Mesenchymal stem cell (in vitro differentiated cells and primary cell): ENCODE measurements at regions not wholly inside any gene's neighbourhood (a gene's known extent, or its start where the extent isn't known, plus 50 kb on each side); places are given as distances from the start of the nearest gene placed in this dataset.

ENCODE experiments used
- DNase-seq: peaks from one replicate; pipeline ENCODE4 v3.0.0-alpha.2; 2013
- H2AFZ ChIP-seq: one replicate; pipeline ENCODE4 v1.6.1; 2013; ENCODE audit warnings: low read depth, mild to moderate bottlenecking, control low read depth, inconsistent platforms, low read length, moderate library complexity
- H2AK5ac ChIP-seq: 2 replicates; pipeline ENCODE4 v1.6.1; 2013; ENCODE audit warnings: low read length, moderate library complexity, mild to moderate bottlenecking, inconsistent platforms; ENCODE audit not compliant: severe bottlenecking
- H2BK120ac ChIP-seq: one replicate; pipeline ENCODE4 v1.6.1; 2013; ENCODE audit warnings: low read depth, mild to moderate bottlenecking, inconsistent platforms, low read length, moderate library complexity
- H2BK12ac ChIP-seq, 2 experiments: one replicate each; pipeline ENCODE4 v1.6.1; 2013; ENCODE audit warnings: inconsistent platforms in 2 of 2, low read length in 2 of 2, mild to moderate bottlenecking in 2 of 2, moderate library complexity in 2 of 2, control low read depth in 1 of 2
- H2BK15ac ChIP-seq: one replicate; pipeline ENCODE4 v1.6.1; 2013; ENCODE audit warnings: mild to moderate bottlenecking, low read depth, inconsistent platforms; ENCODE audit not compliant: poor library complexity, severe bottlenecking
- H2BK5ac ChIP-seq: 2 replicates; pipeline ENCODE4 v1.6.1; 2013; ENCODE audit warnings: low read depth, mild to moderate bottlenecking, low read length, control low read depth, inconsistent platforms; ENCODE audit not compliant: poor library complexity, severe bottlenecking
- H3K14ac ChIP-seq, 2 experiments: one replicate each; pipeline ENCODE4 v1.6.1; 2013; ENCODE audit warnings: inconsistent platforms in 2 of 2, low read length in 2 of 2, control low read depth in 1 of 2, mild to moderate bottlenecking in 1 of 2, moderate library complexity in 1 of 2
- H3K18ac ChIP-seq, 2 experiments: one replicate each; pipeline ENCODE4 v1.6.1; 2013; ENCODE audit warnings: inconsistent platforms in 2 of 2, low read length in 2 of 2, control low read depth in 1 of 2, low read depth in 1 of 2, mild to moderate bottlenecking in 1 of 2
- H3K23ac ChIP-seq, 2 experiments: one replicate each; pipeline ENCODE4 v1.6.1; 2013; ENCODE audit warnings: inconsistent platforms in 2 of 2, low read length in 2 of 2, mild to moderate bottlenecking in 2 of 2, moderate library complexity in 2 of 2, control low read depth in 1 of 2
- H3K27ac ChIP-seq: 2 replicates; pipeline ENCODE4 v1.5.1; 2013; ENCODE audit warnings: mild to moderate bottlenecking, moderate library complexity, low read length, control low read depth, inconsistent platforms; ENCODE audit not compliant: poor library complexity, severe bottlenecking
- H3K27me3 ChIP-seq, 2 experiments: 2 replicates each; pipeline versions ENCODE4 v1.6.1 to v1.7.0; 2013; ENCODE audit warnings: low read length in 2 of 2, mild to moderate bottlenecking in 2 of 2, moderate library complexity in 2 of 2, control low read depth in 1 of 2, inconsistent platforms in 1 of 2; ENCODE audit not compliant: control insufficient read depth in 1 of 2, insufficient read depth in 1 of 2
- H3K36me3 ChIP-seq, 2 experiments: 2 replicates each; pipeline versions ENCODE4 v1.6.1 to v1.7.0; 2013; ENCODE audit warnings: low read length in 2 of 2, control low read depth in 1 of 2, inconsistent platforms in 1 of 2, low read depth in 1 of 2, mild to moderate bottlenecking in 1 of 2; ENCODE audit not compliant: insufficient read depth in 2 of 2, control insufficient read depth in 1 of 2
- H3K4ac ChIP-seq, 2 experiments: one replicate each; pipeline ENCODE4 v1.6.1; 2013; ENCODE audit warnings: inconsistent platforms in 2 of 2, low read length in 2 of 2, mild to moderate bottlenecking in 2 of 2, moderate library complexity in 2 of 2, control low read depth in 1 of 2, low read depth in 1 of 2
- H3K4me1 ChIP-seq: 2 replicates; pipeline ENCODE4 v1.6.1; 2013; ENCODE audit warnings: low read depth, low read length, control low read depth; ENCODE audit not compliant: control insufficient read depth, insufficient read depth
- H3K4me2 ChIP-seq: 2 replicates; pipeline ENCODE4 v1.6.1; 2013; ENCODE audit warnings: low read length, mild to moderate bottlenecking, inconsistent platforms; ENCODE audit not compliant: poor library complexity, severe bottlenecking
- H3K4me3 ChIP-seq, 2 experiments: 2 replicates each; pipeline versions ENCODE4 v1.5.1 to v1.7.0; 2013; ENCODE audit warnings: low read length in 2 of 2, mild to moderate bottlenecking in 2 of 2, control low read depth in 1 of 2, low read depth in 1 of 2; ENCODE audit not compliant: insufficient read depth in 1 of 2
- H3K79me1 ChIP-seq: replicated peaks from 2 replicates; pipeline ENCODE4 v1.6.1; 2013; ENCODE audit warnings: mild to moderate bottlenecking, control low read depth, low read length, inconsistent platforms; ENCODE audit not compliant: poor library complexity, severe bottlenecking
- H3K9ac ChIP-seq: 2 replicates; pipeline ENCODE4 v1.7.0; 2013; ENCODE audit warnings: mild to moderate bottlenecking, low read length, moderate library complexity
- H3K9me3 ChIP-seq: 2 replicates; pipeline ENCODE4 v1.7.0; 2013; ENCODE audit warnings: mild to moderate bottlenecking, low read length; ENCODE audit not compliant: control insufficient read depth
- H4K8ac ChIP-seq: one replicate; pipeline ENCODE4 v1.6.1; 2013; ENCODE audit warnings: inconsistent platforms, mild to moderate bottlenecking, low read length, moderate library complexity
- H4K91ac ChIP-seq: one replicate; pipeline ENCODE4 v1.6.1; 2013; ENCODE audit warnings: mild to moderate bottlenecking, low read length, inconsistent platforms
- WGBS: methylation state at CpG from one replicate; pipeline ENCODE4 v1.1.7; 2013; ENCODE audit warnings: mixed read lengths; 5-methylcytosine and 5-hydroxymethylcytosine counted together

DNA sequence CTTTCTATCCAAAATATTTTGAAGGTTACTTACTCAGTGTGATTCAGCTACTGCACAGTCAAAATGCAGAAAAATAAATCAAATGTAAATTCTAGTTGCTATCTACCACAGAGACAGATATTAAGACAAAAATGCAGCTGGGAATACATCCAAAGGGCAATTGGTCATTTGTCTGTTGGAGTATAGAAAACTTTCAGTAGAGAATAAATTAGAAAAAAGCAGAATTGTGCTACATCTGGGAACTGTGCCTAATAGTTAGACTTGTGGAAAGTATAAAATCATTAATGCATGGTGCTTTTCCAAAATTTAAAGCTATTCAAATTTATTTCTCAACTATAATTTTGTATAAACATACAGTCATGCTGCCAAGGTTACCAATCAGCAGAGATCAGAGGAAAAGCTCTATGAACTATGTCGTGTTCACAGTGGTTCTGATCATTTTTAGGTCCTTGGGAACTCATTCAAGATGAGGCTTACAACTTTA is 1635.8 kb downstream of the PCDH9 start:
- H2AK5ac ChIP-seq, result no peak overlapping the region
- H3K4me3 ChIP-seq, result no peak overlapping the region
- peak overlapping the region; percentile 24 for H3K9ac ChIP-seq
- no peaks in the 10 kb centered on the region for H3K36me3 ChIP-seq
- peak; percentile 34 for DNase-seq
- H3K4me2 ChIP-seq, result no peak overlapping the region
- no peaks in the 10 kb centered on the region for H3K4me1 ChIP-seq
- no peak overlapping the region for H4K8ac ChIP-seq
- WGBS, result 83% methylated on average over 1 of the region's 1 CpG
- H3K18ac ChIP-seq, result no peak overlapping the region
- H2AFZ ChIP-seq, result no peak overlapping the region
- H2BK5ac ChIP-seq, result no peak overlapping the region
- no peak overlapping the region for H3K23ac ChIP-seq
- no peak overlapping the region for H2BK15ac ChIP-seq
- no peak overlapping the region for H4K91ac ChIP-seq
- no peak overlapping the region for H2BK12ac ChIP-seq
- H3K79me1 ChIP-seq, result no peaks in the 10 kb centered on the region
- peaks cover 1% of the 10 kb centered on the region for H3K9me3 ChIP-seq
- no peak overlapping the region for H2BK120ac ChIP-seq
- no peak overlapping the region for H3K14ac ChIP-seq
- H3K27ac ChIP-seq, result no peak overlapping the region
- H3K4ac ChIP-seq, result no peak overlapping the region
- H3K27me3 ChIP-seq, result no peaks in the 10 kb centered on the region

DNA sequence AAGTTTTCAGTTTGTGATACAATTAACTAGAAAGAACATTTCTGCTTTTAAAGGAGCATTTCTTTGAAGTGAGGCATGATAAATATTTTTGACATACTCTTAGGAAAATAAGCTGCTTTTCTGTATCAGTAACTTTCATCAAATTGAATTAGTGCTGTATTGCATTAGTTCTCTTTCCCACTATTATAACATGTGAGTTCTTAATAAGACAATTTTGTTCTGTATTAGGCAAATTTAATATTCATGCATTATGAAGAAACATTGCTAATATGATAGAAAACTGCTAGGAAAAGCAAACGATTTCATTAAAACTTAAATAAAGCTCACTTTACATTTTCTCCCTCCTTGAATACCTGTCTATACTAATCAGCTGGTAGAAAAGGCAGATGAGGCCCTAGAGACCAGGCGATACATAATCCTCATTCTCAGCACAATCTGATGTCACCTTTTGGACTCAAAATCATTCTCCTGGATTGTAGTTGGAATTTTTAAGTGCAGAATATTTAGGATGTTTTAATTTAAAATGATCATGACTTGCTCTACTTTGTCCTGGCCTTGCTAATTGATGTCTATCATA is 1636.8 kb downstream of the PCDH9 start:
- Histone ChIP-seq H2AK5ac (no peak overlapping the region), H3K4me1 (no peaks in the 10 kb centered on the region), H3K9ac (no peak overlapping the region), H3K4me2 (no peak overlapping the region), H3K4ac (no peak overlapping the region), H3K9me3 (peaks cover 2% of the 10 kb centered on the region), H4K91ac (no peak overlapping the region), H3K23ac (no peak overlapping the region), H3K27me3 (no peaks in the 10 kb centered on the region), H3K27ac (no peak overlapping the region), H2AFZ (no peak overlapping the region), H4K8ac (no peak overlapping the region), H3K14ac (no peak overlapping the region), H3K79me1 (no peaks in the 10 kb centered on the region), H3K18ac (no peak overlapping the region), H2BK5ac (no peak overlapping the region), H3K36me3 (no peaks in the 10 kb centered on the region), H2BK12ac (no peak overlapping the region), H2BK120ac (no peak overlapping the region), H3K4me3 (no peak overlapping the region), H2BK15ac (no peak overlapping the region)
- WGBS, result 89% methylated on average over 1 of the region's 2 CpGs
- DNase-seq, result no peak

DNA sequence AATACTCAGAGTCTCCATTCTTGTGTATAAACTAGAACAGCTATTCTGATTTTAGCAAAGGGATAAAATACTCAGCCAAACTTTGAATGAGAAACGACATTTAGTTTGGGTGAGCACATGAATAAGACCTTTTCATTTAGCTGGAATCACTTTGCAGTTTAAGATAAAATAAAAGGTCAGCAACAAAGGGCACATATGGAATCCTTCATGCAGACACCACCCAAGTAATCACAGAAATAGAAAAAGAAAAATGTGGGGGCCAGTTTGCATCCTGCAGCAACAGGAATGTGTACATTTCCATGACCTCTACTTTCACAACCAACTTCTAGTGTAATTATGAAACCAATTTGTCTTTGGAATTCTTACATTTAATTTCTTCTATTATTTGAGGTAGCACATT is 1637.4 kb downstream of the PCDH9 start:
- H3K14ac ChIP-seq, result no peak overlapping the region

DNA sequence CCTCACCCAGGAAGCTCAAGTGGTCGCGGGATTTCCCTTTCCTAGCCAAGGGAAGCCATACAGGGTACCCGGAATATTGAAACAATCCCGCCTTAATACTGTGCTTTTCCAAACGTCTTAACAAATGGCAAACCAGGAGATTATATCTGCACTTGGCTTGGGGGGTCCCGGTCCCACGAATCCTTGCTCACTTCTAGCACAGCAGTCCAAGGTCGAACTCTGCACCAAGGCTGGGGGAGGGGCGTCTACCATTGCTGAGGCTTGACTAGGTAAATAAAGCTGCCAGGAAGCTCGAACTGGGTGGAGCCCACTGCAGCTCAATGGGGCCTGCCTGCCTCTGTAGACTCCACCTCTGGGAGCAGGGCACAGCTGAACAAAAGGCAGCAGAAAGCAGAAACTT is 1644.8 kb downstream of the PCDH9 start:
- Histone ChIP-seq H2BK5ac (no peak overlapping the region), H3K79me1 (no peaks in the 10 kb centered on the region), H2BK120ac (no peak overlapping the region), H2BK12ac (no peak overlapping the region), H2AFZ (no peak overlapping the region), H4K8ac (no peak overlapping the region), H3K27ac (no peak overlapping the region), H3K27me3 (no peaks in the 10 kb centered on the region), H3K4ac (no peak overlapping the region), H3K4me3 (no peak overlapping the region), H3K18ac (no peak overlapping the region), H3K23ac (no peak overlapping the region), H3K4me2 (no peak overlapping the region), H3K9ac (no peak overlapping the region), H2BK15ac (no peak overlapping the region), H3K14ac (no peak overlapping the region), H2AK5ac (no peak overlapping the region), H3K4me1 (no peaks in the 10 kb centered on the region), H3K36me3 (no peaks in the 10 kb centered on the region), H3K9me3 (peaks cover 2% of the 10 kb centered on the region), H4K91ac (no peak overlapping the region)
- WGBS, result 93% methylated on average over 10 of the region's 10 CpGs
- DNase-seq, result no peak

More for the DNA sequence above, 1637.4 kb downstream of the PCDH9 start:
- Histone ChIP-seq H4K91ac (no peak overlapping the region), H2BK120ac (no peak overlapping the region), H3K9me3 (peaks cover 2% of the 10 kb centered on the region), H3K18ac (no peak overlapping the region), H3K79me1 (no peaks in the 10 kb centered on the region), H3K27me3 (no peaks in the 10 kb centered on the region), H3K4me3 (no peak overlapping the region), H3K9ac (no peak overlapping the region), H2BK12ac (no peak overlapping the region), H2BK5ac (no peak overlapping the region), H2AK5ac (no peak overlapping the region), H3K27ac (no peak overlapping the region), H3K23ac (no peak overlapping the region), H3K4me1 (no peaks in the 10 kb centered on the region), H3K36me3 (no peaks in the 10 kb centered on the region), H3K4me2 (no peak overlapping the region), H4K8ac (no peak overlapping the region), H2BK15ac (no peak overlapping the region), H3K4ac (no peak overlapping the region), H2AFZ (no peak overlapping the region)
- WGBS, result 44% methylated on average over 1 of the region's 1 CpG
- peak; percentile 8 for DNase-seq
